ENCODE measurements at regions not wholly inside any gene's neighbourhood (a gene's known extent, or its start where the extent isn't known, plus 50 kb on each side); places are given as distances from the start of the nearest gene placed in this dataset.

DNA sequence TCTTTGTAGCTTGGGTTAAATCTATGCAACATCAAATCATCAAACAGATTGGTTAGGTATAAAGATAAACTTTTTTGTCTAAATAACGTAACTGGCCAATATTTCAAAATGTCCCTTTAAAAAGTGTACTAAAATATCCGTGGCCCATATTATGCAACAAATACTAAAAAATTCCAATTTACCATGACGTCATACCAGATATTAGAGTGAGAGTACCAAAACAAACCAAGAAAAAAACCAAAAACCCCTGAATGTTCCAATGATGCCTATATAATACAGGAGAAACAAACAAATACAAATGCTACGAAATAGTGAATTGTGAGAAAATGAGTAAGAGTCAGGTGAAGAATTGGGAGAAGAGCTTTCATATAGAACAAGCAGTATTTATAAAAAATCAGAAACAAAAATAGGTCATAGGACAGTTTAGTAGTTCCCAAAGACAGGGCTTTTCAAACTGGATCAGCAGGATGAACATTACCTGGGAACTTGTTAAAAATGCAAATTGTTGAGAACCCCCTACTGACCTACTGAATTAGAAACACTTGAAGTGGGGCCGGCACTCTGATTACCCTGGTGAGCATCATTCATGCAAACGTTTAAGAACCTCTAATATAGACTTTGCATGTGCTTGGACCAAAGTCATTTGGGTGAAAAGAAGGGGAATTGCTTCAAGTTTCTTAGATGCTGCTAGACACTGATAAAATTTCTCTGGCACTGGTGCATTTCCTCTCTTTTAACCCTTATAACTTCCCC lies 753.7 kb downstream of the DSC3 start:
- H3K27me3 ChIP-seq (ENCODE audit: control insufficient read depth, insufficient read depth, low read length) = no peaks in the 10 kb centered on the region
- TF ChIP-seq, protein P1, sequence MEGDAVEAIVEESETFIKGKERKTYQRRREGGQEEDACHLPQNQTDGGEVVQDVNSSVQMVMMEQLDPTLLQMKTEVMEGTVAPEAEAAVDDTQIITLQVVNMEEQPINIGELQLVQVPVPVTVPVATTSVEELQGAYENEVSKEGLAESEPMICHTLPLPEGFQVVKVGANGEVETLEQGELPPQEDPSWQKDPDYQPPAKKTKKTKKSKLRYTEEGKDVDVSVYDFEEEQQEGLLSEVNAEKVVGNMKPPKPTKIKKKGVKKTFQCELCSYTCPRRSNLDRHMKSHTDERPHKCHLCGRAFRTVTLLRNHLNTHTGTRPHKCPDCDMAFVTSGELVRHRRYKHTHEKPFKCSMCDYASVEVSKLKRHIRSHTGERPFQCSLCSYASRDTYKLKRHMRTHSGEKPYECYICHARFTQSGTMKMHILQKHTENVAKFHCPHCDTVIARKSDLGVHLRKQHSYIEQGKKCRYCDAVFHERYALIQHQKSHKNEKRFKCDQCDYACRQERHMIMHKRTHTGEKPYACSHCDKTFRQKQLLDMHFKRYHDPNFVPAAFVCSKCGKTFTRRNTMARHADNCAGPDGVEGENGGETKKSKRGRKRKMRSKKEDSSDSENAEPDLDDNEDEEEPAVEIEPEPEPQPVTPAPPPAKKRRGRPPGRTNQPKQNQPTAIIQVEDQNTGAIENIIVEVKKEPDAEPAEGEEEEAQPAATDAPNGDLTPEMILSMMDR (IDR thresholded peaks at IDR 0.05; ENCODE audit: insufficient read depth, low read length, poor library complexity, severe bottlenecking) = no peak
- H3K4me3 ChIP-seq (ENCODE audit: low read depth, low read length) = no peak overlapping the region
- no peak for DNase-seq (ENCODE audit: low read depth)
- no peaks in the 10 kb centered on the region for H3K36me3 ChIP-seq (ENCODE audit: control insufficient read depth, insufficient read depth, low read length)

DNA sequence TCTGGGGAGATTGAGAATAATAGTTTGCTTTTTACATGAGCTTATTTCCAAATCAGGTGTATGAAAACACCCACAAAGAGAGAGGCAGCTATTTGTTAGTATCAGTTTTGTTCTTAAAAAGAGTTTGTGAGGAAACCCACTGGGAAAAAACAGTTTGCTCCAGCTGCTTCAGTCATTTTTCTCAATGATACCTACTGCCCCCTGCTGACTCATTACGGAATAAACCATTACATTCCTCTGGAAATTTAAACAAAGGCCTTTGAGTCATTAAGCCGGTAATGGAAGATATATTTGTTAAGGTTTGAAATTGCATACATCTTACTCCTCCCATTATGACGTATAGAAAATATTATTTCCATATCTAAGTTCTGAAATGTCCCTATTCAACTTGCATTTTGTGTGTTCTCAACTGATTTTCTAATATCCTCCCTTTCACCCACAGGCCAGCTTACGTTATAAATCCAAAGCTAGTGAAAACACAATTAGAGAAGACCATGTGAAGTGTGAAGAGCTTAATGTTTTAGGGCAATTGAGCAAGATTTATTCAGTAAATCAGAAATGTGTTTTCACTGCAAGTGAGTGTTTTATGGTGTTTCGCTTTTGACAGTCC lies 761.6 kb downstream of the DSC3 start:
- TF ChIP-seq, protein P1 (IDR thresholded peaks at IDR 0.05; ENCODE audit: insufficient read depth, low read length, poor library complexity, severe bottlenecking) = peak; percentile 67
- DNase-seq (ENCODE audit: low read depth) = peak; percentile 14
- Histone ChIP-seq H3K36me3 (ENCODE audit: control insufficient read depth, insufficient read depth, low read length) (no peaks in the 10 kb centered on the region), H3K4me3 (ENCODE audit: low read depth, low read length) (no peak overlapping the region), H3K27me3 (ENCODE audit: control insufficient read depth, insufficient read depth, low read length) (no peaks in the 10 kb centered on the region)

DNA sequence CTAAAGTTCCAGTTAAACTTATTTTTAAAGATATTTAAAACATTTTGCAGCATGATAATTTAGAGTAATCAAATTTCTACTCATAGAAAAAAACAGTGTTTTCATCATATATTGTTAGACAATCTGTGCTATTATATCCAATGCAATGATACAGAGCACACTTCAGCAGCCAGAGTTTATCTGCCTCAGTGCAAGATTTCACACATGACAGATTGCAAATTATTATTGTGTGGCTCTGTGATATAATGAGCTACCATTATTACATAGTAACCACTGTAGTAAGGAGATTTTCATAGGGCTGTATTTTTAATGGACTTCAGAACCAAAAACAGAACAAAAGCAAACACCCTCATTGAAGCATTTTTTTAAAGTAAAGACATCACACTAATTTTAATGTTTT lies 762.4 kb downstream of the DSC3 start:
- no peaks in the 10 kb centered on the region for H3K27me3 ChIP-seq (ENCODE audit: control insufficient read depth, insufficient read depth, low read length)
- no peak overlapping the region for H3K4me3 ChIP-seq (ENCODE audit: low read depth, low read length)
- TF ChIP-seq, protein P1 (IDR thresholded peaks at IDR 0.05; ENCODE audit: insufficient read depth, low read length, poor library complexity, severe bottlenecking) = no peak
- DNase-seq (ENCODE audit: low read depth) = no peak
- H3K36me3 ChIP-seq (ENCODE audit: control insufficient read depth, insufficient read depth, low read length) = no peaks in the 10 kb centered on the region

DNA sequence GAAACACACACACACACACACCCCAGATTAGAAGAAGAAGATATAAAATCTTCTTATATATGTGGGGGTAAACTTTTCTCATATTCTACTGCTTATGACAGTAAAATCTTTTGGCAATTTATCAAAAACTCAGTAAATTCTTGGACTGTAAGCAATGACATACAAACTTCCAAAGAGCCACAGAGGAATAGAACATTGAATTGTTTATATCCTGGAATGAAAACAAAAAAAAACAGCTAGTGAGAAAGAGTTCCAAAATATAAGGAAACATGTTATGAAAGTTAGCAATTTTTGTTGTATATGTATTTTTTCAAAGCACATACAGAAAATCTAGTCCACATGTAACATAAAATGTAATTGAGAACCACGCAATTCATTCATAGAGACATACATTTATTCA lies 764.9 kb downstream of the DSC3 start:
- TF ChIP-seq, protein P1 (IDR thresholded peaks at IDR 0.05; ENCODE audit: insufficient read depth, low read length, poor library complexity, severe bottlenecking) = no peak
- no peak overlapping the region for H3K4me3 ChIP-seq (ENCODE audit: low read depth, low read length)

DNA sequence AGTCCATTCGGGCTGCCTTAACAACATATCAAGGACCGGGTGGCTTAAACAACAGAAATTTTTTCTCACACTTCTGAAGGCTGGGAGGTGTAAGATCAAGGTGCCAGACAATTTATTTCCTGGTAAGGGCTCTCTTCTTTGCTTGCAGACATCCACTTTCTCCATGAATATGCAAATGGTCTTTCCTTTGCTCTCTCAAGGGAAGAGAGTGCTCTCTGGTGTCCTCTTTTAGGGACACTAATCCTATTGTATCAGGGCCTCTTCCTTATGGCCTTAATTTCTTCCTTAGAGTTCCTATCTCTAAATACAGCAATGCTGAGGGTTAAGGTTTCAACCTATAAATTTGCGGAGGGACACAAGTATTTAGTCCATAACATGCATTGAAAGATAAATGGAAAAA lies 770.8 kb downstream of the DSC3 start:
- Histone ChIP-seq H3K4me3 (ENCODE audit: low read depth, low read length) (no peak overlapping the region), H3K36me3 (ENCODE audit: control insufficient read depth, insufficient read depth, low read length) (no peaks in the 10 kb centered on the region), H3K27me3 (ENCODE audit: control insufficient read depth, insufficient read depth, low read length) (no peaks in the 10 kb centered on the region)
- TF ChIP-seq, protein P1 (IDR thresholded peaks at IDR 0.05; ENCODE audit: insufficient read depth, low read length, poor library complexity, severe bottlenecking) = no peak
- DNase-seq (ENCODE audit: low read depth) = no peak

More for the DNA sequence above, 764.9 kb downstream of the DSC3 start:
- no peak for DNase-seq (ENCODE audit: low read depth)
- H3K27me3 ChIP-seq (ENCODE audit: control insufficient read depth, insufficient read depth, low read length) = no peaks in the 10 kb centered on the region
- H3K36me3 ChIP-seq (ENCODE audit: control insufficient read depth, insufficient read depth, low read length) = no peaks in the 10 kb centered on the region
